ENCODE measurements at regions not wholly inside any gene's neighbourhood (a gene's known extent, or its start where the extent isn't known, plus 50 kb on each side); places are given as distances from the start of the nearest gene placed in this dataset.

GRCh38 chr2:230660294-230661060 lies 52.2 kb upstream of the CAB39 start:
- TF ChIP-seq CTCF (conservative IDR thresholded peaks at IDR 0.05; ENCODE audit: low read length) = no peak
- no peak for DNase-seq (ENCODE audit: low read depth)
- H3K4me3 ChIP-seq (ENCODE audit: low read length) = no peak overlapping the region

GRCh38 chr2:230661072-230661957 lies 51.3 kb upstream of the CAB39 start:
- no peak overlapping the region for H3K4me3 ChIP-seq (ENCODE audit: low read length)
- no peak for TF ChIP-seq CTCF (conservative IDR thresholded peaks at IDR 0.05; ENCODE audit: low read length)

More at GRCh38 chr2:230661072-230661957, 51.3 kb upstream of the CAB39 start:
- no peak for DNase-seq (ENCODE audit: low read depth)

All from AG10803 (cell line).